Kidney (tissue), 13 donors: ENCODE measurements at regions not wholly inside any gene's neighbourhood (a gene's known extent, or its start where the extent isn't known, plus 50 kb on each side); places are given as distances from the start of the nearest gene placed in this dataset.

ENCODE experiments used
- DNase-seq, 5 donors: peaks; one replicate each; pipeline ENCODE4 v3.0.0-alpha.2; 2013 to 2020
- FAIRE-seq: peaks from 2 replicates; lab custom pipeline; 2012; peaks lifted over from hg19 to GRCh38; lab: Jason Lieb, UNC
- H3K27ac ChIP-seq, 2 donors: one replicate each; pipeline ENCODE4 v1.7.0; 2013; ENCODE audit warnings: low read depth in 2 of 2, low read length in 2 of 2, inconsistent platforms in 1 of 2
- H3K27me3 ChIP-seq: one replicate; pipeline ENCODE4 v1.7.1; 2013; ENCODE audit warnings: low read length, inconsistent platforms; ENCODE audit not compliant: control insufficient read depth, insufficient read depth
- H3K36me3 ChIP-seq, 3 donors: one replicate each; pipeline versions ENCODE4 v1.7.0 to v1.7.1; 2013; ENCODE audit warnings: low read length in 3 of 3, control low read depth in 1 of 3, inconsistent platforms in 1 of 3; ENCODE audit not compliant: insufficient read depth in 3 of 3, control insufficient read depth in 2 of 3
- H3K4me1 ChIP-seq, 3 donors: one replicate each; pipeline versions ENCODE4 v1.7.0 to v1.7.1; 2013; ENCODE audit warnings: low read length in 3 of 3, inconsistent platforms in 1 of 3, low read depth in 1 of 3; ENCODE audit not compliant: control insufficient read depth in 2 of 3, insufficient read depth in 2 of 3
- H3K4me3 ChIP-seq, 3 donors: one replicate each; pipeline versions ENCODE4 v1.7.0 to v1.8.1; 2013; ENCODE audit warnings: low read length in 3 of 3, control low read depth in 1 of 3, inconsistent platforms in 1 of 3
- H3K9ac ChIP-seq, 3 donors: one replicate each; pipeline versions ENCODE4 v1.7.0 to v1.7.1; 2013; ENCODE audit warnings: low read length in 3 of 3, control low read depth in 1 of 3, inconsistent platforms in 1 of 3
- H3K9me3 ChIP-seq, 3 donors: one replicate each; pipeline versions ENCODE4 v1.7.0 to v1.7.1; 2013; ENCODE audit warnings: low read length in 3 of 3, control low read depth in 1 of 3, inconsistent platforms in 1 of 3; ENCODE audit not compliant: control insufficient read depth in 2 of 3, insufficient read depth in 1 of 3
- intact Hi-C: fragments of 100-400 bp; cut with DNase I; formaldehyde crosslinking; loops from one replicate; pipeline ENCODE4 v1.11.1; 2022
- TF ChIP-seq, protein P1 (sequence below): IDR thresholded peaks from 3 replicates; pipeline ENCODE4 v1.5.1; 2012; ENCODE audit warnings: mild to moderate bottlenecking, moderate library complexity, borderline replicate concordance; ENCODE audit not compliant: insufficient read depth; ENCODE audit errors: extremely low read depth
- donor health status: control.
- donor health status: control.
- donor health status: control.
- donor health status: control.
- donor health status: control.
- donor health status: DM: yes; HTN: yes; CAD: no.
- donor health status: Normal renal cell carcinoma (clear cell type).

- H3K27me3 ChIP-seq, result no peaks in the 10 kb centered on the region
- no peak for FAIRE-seq
- no peaks in the 10 kb centered on the region for H3K36me3 ChIP-seq
- peak overlapping the region; percentile 2 to 79 for H3K27ac ChIP-seq
- TF ChIP-seq, protein P1, sequence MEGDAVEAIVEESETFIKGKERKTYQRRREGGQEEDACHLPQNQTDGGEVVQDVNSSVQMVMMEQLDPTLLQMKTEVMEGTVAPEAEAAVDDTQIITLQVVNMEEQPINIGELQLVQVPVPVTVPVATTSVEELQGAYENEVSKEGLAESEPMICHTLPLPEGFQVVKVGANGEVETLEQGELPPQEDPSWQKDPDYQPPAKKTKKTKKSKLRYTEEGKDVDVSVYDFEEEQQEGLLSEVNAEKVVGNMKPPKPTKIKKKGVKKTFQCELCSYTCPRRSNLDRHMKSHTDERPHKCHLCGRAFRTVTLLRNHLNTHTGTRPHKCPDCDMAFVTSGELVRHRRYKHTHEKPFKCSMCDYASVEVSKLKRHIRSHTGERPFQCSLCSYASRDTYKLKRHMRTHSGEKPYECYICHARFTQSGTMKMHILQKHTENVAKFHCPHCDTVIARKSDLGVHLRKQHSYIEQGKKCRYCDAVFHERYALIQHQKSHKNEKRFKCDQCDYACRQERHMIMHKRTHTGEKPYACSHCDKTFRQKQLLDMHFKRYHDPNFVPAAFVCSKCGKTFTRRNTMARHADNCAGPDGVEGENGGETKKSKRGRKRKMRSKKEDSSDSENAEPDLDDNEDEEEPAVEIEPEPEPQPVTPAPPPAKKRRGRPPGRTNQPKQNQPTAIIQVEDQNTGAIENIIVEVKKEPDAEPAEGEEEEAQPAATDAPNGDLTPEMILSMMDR, result no peak
- DNase-seq, result peak in 1 of 5 donors; percentile 47
- H3K9ac ChIP-seq, result peak overlapping the region in 1 of 3 donors; percentile 24
- H3K4me1 ChIP-seq, result peaks cover 0 to 6% (median 0%) of the 10 kb centered on the region in 3 donors
- no peak overlapping the region for H3K4me3 ChIP-seq
- intact Hi-C loops, result no loop called here
- H3K9me3 ChIP-seq, result no peaks in the 10 kb centered on the region
These were observed 79.4 kb downstream of the TOMM20 start for GRCh38 chr1:235049217-235049616.

- peak overlapping the region; percentile 73 to 89 for H3K27ac ChIP-seq
- H3K9ac ChIP-seq, result peak overlapping the region in 1 of 3 donors; percentile 19
- peak in 1 of 5 donors; percentile 71 for DNase-seq
- no peak for FAIRE-seq
- TF ChIP-seq, protein P1, result no peak
- H3K9me3 ChIP-seq, result no peaks in the 10 kb centered on the region
- intact Hi-C loops, result no loop called here
- H3K4me3 ChIP-seq, result no peak overlapping the region
- no peaks in the 10 kb centered on the region for H3K36me3 ChIP-seq
- H3K4me1 ChIP-seq, result peaks cover 0 to 6% (median 0%) of the 10 kb centered on the region in 3 donors
- no peaks in the 10 kb centered on the region for H3K27me3 ChIP-seq
These were observed 81.2 kb downstream of the TOMM20 start for GRCh38 chr1:235047331-235047871.

- Histone ChIP-seq H3K4me3 (no peak overlapping the region), H3K9me3 (no peaks in the 10 kb centered on the region), H3K27me3 (no peaks in the 10 kb centered on the region), H3K9ac (no peak overlapping the region), H3K36me3 (no peaks in the 10 kb centered on the region), H3K27ac (no peak overlapping the region), H3K4me1 (peaks cover 0 to 6% (median 0%) of the 10 kb centered on the region in 3 donors)
- DNase-seq (peak in 1 of 5 donors; percentile 43), FAIRE-seq (no peak)
- TF ChIP-seq, protein P1, result no peak
- intact Hi-C loops, result no loop called here
These were observed 82.6 kb downstream of the TOMM20 start for GRCh38 chr1:235045921-235046601.
